ENCODE measurements at regions not wholly inside any gene's neighbourhood (a gene's known extent, or its start where the extent isn't known, plus 50 kb on each side); places are given as distances from the start of the nearest gene placed in this dataset.

GRCh38 chr5:174273325-174273724 is 227.8 kb downstream of the NSG2 start:
- no peak for TF ChIP-seq POLR2A (IDR thresholded peaks at IDR 0.05)
- TF ChIP-seq, protein P1, sequence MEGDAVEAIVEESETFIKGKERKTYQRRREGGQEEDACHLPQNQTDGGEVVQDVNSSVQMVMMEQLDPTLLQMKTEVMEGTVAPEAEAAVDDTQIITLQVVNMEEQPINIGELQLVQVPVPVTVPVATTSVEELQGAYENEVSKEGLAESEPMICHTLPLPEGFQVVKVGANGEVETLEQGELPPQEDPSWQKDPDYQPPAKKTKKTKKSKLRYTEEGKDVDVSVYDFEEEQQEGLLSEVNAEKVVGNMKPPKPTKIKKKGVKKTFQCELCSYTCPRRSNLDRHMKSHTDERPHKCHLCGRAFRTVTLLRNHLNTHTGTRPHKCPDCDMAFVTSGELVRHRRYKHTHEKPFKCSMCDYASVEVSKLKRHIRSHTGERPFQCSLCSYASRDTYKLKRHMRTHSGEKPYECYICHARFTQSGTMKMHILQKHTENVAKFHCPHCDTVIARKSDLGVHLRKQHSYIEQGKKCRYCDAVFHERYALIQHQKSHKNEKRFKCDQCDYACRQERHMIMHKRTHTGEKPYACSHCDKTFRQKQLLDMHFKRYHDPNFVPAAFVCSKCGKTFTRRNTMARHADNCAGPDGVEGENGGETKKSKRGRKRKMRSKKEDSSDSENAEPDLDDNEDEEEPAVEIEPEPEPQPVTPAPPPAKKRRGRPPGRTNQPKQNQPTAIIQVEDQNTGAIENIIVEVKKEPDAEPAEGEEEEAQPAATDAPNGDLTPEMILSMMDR (IDR thresholded peaks at IDR 0.05): no peak
